GM19397 (cell line): ENCODE measurements at regions not wholly inside any gene's neighbourhood (a gene's known extent, or its start where the extent isn't known, plus 50 kb on each side); places are given as distances from the start of the nearest gene placed in this dataset.
"Not testable (repeated sequence)": the region's sequence is repeated elsewhere in the genome, so short reads cannot be mapped to it uniquely, and the experiment has no call there.

Experiments used
- ATAC-seq: cut with Tn5 transposase; IDR thresholded peaks from one replicate; pipeline ENCODE4 v1.9.1; 2021; ENCODE audit warnings: mild to moderate bottlenecking, moderate library complexity; ENCODE audit not compliant: unreplicated experiment

GRCh38 chr15:56812221-56812620 lies 78.9 kb upstream of the ZNF280D start:
- ATAC-seq = no peak

- ATAC-seq = no peak
These were observed 78.3 kb upstream of the ZNF280D start for GRCh38 chr15:56811586-56811985.

- no peak for ATAC-seq
These were observed 74.9 kb upstream of the ZNF280D start for GRCh38 chr15:56808160-56808559.

- no peak for ATAC-seq
These were observed 72.8 kb upstream of the ZNF280D start for GRCh38 chr15:56806148-56806536.

- no peak for ATAC-seq
These were observed 72.3 kb upstream of the ZNF280D start for GRCh38 chr15:56805466-56806147.

- ATAC-seq = no peak
These were observed 71.6 kb upstream of the ZNF280D start for GRCh38 chr15:56804938-56805337.

GRCh38 chr15:56804279-56804678 lies 71.0 kb upstream of the ZNF280D start:
- no peak for ATAC-seq

- ATAC-seq = no peak
These were observed 68.9 kb upstream of the ZNF280D start for GRCh38 chr15:56802161-56802560.

GRCh38 chr15:56798639-56799038 lies 65.3 kb upstream of the ZNF280D start:
- ATAC-seq = no peak

- ATAC-seq = no peak
These were observed 64.5 kb upstream of the ZNF280D start for GRCh38 chr15:56797720-56798275.

- ATAC-seq = no peak
These were observed 62.2 kb upstream of the ZNF280D start for GRCh38 chr15:56795502-56795901.

- no peak for ATAC-seq
These were observed 61.4 kb upstream of the ZNF280D start for GRCh38 chr15:56794553-56795329.

GRCh38 chr15:56794165-56794552 lies 60.9 kb upstream of the ZNF280D start:
- ATAC-seq = no peak

GRCh38 chr15:56792211-56792610 lies 58.9 kb upstream of the ZNF280D start:
- no peak for ATAC-seq

GRCh38 chr15:56791521-56791920 lies 58.2 kb upstream of the ZNF280D start:
- ATAC-seq = not testable (repeated sequence)

- ATAC-seq = no peak
These were observed 55.0 kb upstream of the ZNF280D start for GRCh38 chr15:56788359-56788758.

GRCh38 chr15:56786966-56787365 lies 53.7 kb upstream of the ZNF280D start:
- no peak for ATAC-seq

- no peak for ATAC-seq
These were observed 50.8 kb upstream of the ZNF280D start for GRCh38 chr15:56783857-56784661.

GRCh38 chr15:56783156-56783856 lies 50.0 kb upstream of the ZNF280D start:
- no peak for ATAC-seq
